GM12878 (cell line): ENCODE measurements at regions not wholly inside any gene's neighbourhood (a gene's known extent, or its start where the extent isn't known, plus 50 kb on each side); places are given as distances from the start of the nearest gene placed in this dataset.

ENCODE experiments used
- ATAC-seq: fragments of 200-7000 bp; cut with Tn5 transposase; 3 replicates; pipeline ENCODE4 v1.9.1; 2020; ENCODE audit warnings: mild to moderate bottlenecking, moderate library complexity
- BruUV-seq: library from RNA; stranded (reverse); fragments of 400-500 nt; replicated peaks from 2 replicates; lab custom pipeline; 2021; lab: Mats Ljungman, UMichigan
- CTCF ChIA-PET: fragments of 300-600 bp; sonication (Branson Sonifier 250); formaldehyde crosslinking; extraction: SDS; loops from one replicate; lab custom pipeline; 2021; ENCODE audit warnings: inconsistent platforms; lab: Yijun Ruan, JAX
- POLR2A ChIA-PET: fragments of 350-600 bp; formaldehyde crosslinking; extraction: SDS; loops from one replicate; lab custom pipeline; 2021; ENCODE audit warnings: inconsistent platforms; lab: Charles Lee
- RAD21 ChIA-PET: fragments of 300-600 bp; sonication (Branson Sonifier 250); formaldehyde crosslinking; loops from one replicate; lab custom pipeline; 2023; ENCODE audit warnings: antibody characterized with exemption; ENCODE audit not compliant: unreplicated experiment; lab: Charles Lee
- SMC1A ChIA-PET: fragments of 300-600 bp; sonication (Branson Sonifier 250); formaldehyde crosslinking; loops from one replicate; lab custom pipeline; 2023; ENCODE audit not compliant: unreplicated experiment, uncharacterized antibody; lab: Charles Lee
- DNase-seq: peaks from one replicate; pipeline ENCODE4 v3.0.0-alpha.2; 2011; ENCODE audit warnings: low read depth, low spot score
- FAIRE-seq: peaks from 3 replicates; lab custom pipeline; 2011; peaks lifted over from hg19 to GRCh38; lab: Jason Lieb, UNC
- H2AFZ ChIP-seq: 2 replicates; pipeline ENCODE4 v1.6.0; 2011; ENCODE audit warnings: low read depth, low read length, control low read depth; ENCODE audit not compliant: control insufficient read depth
- H3K27ac ChIP-seq: 2 replicates; pipeline ENCODE4 v1.5.1; 2011; ENCODE audit warnings: control low read depth; ENCODE audit not compliant: control insufficient read depth, insufficient read depth
- H3K27me3 ChIP-seq, 2 experiments: replicated peaks in 1 of 2; 2 replicates each; pipeline versions ENCODE4 v1.6.0 to v1.6.1; 2011; ENCODE audit warnings: low read length in 1 of 2; ENCODE audit not compliant: control insufficient read depth in 2 of 2, insufficient read depth in 2 of 2
- H3K36me3 ChIP-seq, 2 experiments: 2 replicates each; pipeline ENCODE4 v1.5.1; 2011; ENCODE audit warnings: low read length in 1 of 2; ENCODE audit not compliant: control insufficient read depth in 2 of 2, insufficient read depth in 2 of 2
- H3K4me1 ChIP-seq: 2 replicates; pipeline ENCODE4 v1.6.1; 2011; ENCODE audit warnings: mild to moderate bottlenecking, low read length, moderate library complexity, mixed read lengths; ENCODE audit not compliant: control insufficient read depth, insufficient read depth
- H3K4me2 ChIP-seq: 2 replicates; pipeline ENCODE4 v1.6.0; 2011; ENCODE audit warnings: control low read depth; ENCODE audit not compliant: control insufficient read depth, insufficient read depth
- H3K4me3 ChIP-seq: fragments of 200-600 bp; sonication (generic); 2 replicates; pipeline ENCODE4 v1.5.1; 2016
- H3K79me2 ChIP-seq: 2 replicates; pipeline ENCODE4 v1.6.0; 2011; ENCODE audit warnings: low read length; ENCODE audit not compliant: control insufficient read depth, insufficient read depth
- H3K9ac ChIP-seq: 2 replicates; pipeline ENCODE4 v1.8.0; 2011; ENCODE audit warnings: low read length, control low read depth, mixed read lengths; ENCODE audit not compliant: control insufficient read depth, insufficient read depth
- H3K9me3 ChIP-seq: replicated peaks from 3 replicates; pipeline ENCODE4 v1.5.1; 2011; ENCODE audit warnings: mild to moderate bottlenecking, low read length; ENCODE audit not compliant: control insufficient read depth, insufficient read depth
- H4K20me1 ChIP-seq: 2 replicates; pipeline ENCODE4 v1.6.0; 2011; ENCODE audit not compliant: control insufficient read depth, insufficient read depth
- ATF2 ChIP-seq: IDR thresholded peaks from 2 replicates; pipeline ENCODE4 v1.6.1; 2012; ENCODE audit warnings: low read length, inconsistent platforms
- BCL3 ChIP-seq: IDR thresholded peaks from 2 replicates; pipeline ENCODE4 v1.6.1; 2011; ENCODE audit warnings: borderline replicate concordance, low read depth, mild to moderate bottlenecking, moderate library complexity, low read length; ENCODE audit not compliant: insufficient read depth, poor library complexity, severe bottlenecking
- CBX5 ChIP-seq: sonication (generic); IDR thresholded peaks from 2 replicates; pipeline ENCODE4 v1.6.1; 2016; ENCODE audit warnings: low read depth, moderate library complexity, mild to moderate bottlenecking, inconsistent platforms
- E2F8 ChIP-seq: fragments of 450-650 bp; IDR thresholded peaks from 2 replicates; pipeline ENCODE4 v1.6.1; 2018; ENCODE audit warnings: mild to moderate bottlenecking, low read depth, moderate library complexity; ENCODE audit not compliant: partially characterized antibody
- EZH2 ChIP-seq: IDR thresholded peaks from 2 replicates; pipeline ENCODE4 v1.6.1; 2012; ENCODE audit warnings: low read depth, mild to moderate bottlenecking, control low read depth, inconsistent platforms, low read length, borderline replicate concordance; ENCODE audit not compliant: control insufficient read depth
- FOXM1 ChIP-seq: IDR thresholded peaks from 2 replicates; pipeline ENCODE4 v1.6.1; 2012; ENCODE audit warnings: low read depth, mild to moderate bottlenecking, inconsistent platforms, low read length, moderate library complexity
- HDAC6 ChIP-seq: fragments of 200-600 bp; sonication (generic); IDR thresholded peaks from one replicate; pipeline ENCODE4 v1.8.0; 2017; ENCODE audit warnings: antibody characterized with exemption; ENCODE audit not compliant: unreplicated experiment
- IKZF2 ChIP-seq, 2 experiments: fragments of 450-650 bp; IDR thresholded peaks; 2 replicates each; pipeline ENCODE4 v1.6.1; 2017; ENCODE audit warnings: mild to moderate bottlenecking in 2 of 2, moderate library complexity in 2 of 2
- MEF2B ChIP-seq: fragments of 450-650 bp; IDR thresholded peaks from 2 replicates; pipeline ENCODE4 v1.6.1; 2018; ENCODE audit warnings: mild to moderate bottlenecking, moderate library complexity; ENCODE audit not compliant: partially characterized antibody, poor library complexity, severe bottlenecking
- NRF1 ChIP-seq: conservative IDR thresholded peaks from 2 replicates; pipeline ENCODE4 v1.6.1; 2011; ENCODE audit warnings: mild to moderate bottlenecking, low read depth, low read length, improper control_type of control experiment
- PML ChIP-seq: IDR thresholded peaks from 2 replicates; pipeline ENCODE4 v1.6.1; 2012; ENCODE audit warnings: low read length, inconsistent platforms
- RB1 ChIP-seq: fragments of 450-650 bp; formaldehyde crosslinking; IDR thresholded peaks from 2 replicates; pipeline ENCODE4 v1.6.1; 2017; ENCODE audit warnings: mild to moderate bottlenecking, borderline replicate concordance
- SIX5 ChIP-seq: IDR thresholded peaks from 2 replicates; pipeline ENCODE4 v1.6.1; 2011; ENCODE audit warnings: mild to moderate bottlenecking, low read depth, low read length, moderate library complexity; ENCODE audit not compliant: severe bottlenecking
- SMC3 ChIP-seq: IDR thresholded peaks from 2 replicates; pipeline ENCODE4 v1.6.1; 2011; ENCODE audit warnings: low read length, improper control_type of control experiment, borderline replicate concordance
- SREBF1 ChIP-seq: IDR thresholded peaks from 2 replicates; pipeline ENCODE4 v1.6.1; 2012; ENCODE audit warnings: mild to moderate bottlenecking, low read length
- WGBS: methylation state at CpG from one replicate; pipeline ENCODE4 v1.1.6; 2016; ENCODE audit warnings: low lambda C conversion rate; ENCODE audit not compliant: insufficient replicate concordance, insufficient coverage; ENCODE audit errors: missing lambda C conversion rate; 5-methylcytosine and 5-hydroxymethylcytosine counted together
- in situ Hi-C: fragments of 300-500 bp; cut with MboI; formaldehyde crosslinking; loops from 9 replicates; pipeline ENCODE4 v1.14.3; 2018; ENCODE audit warnings: mixed read lengths
- intact Hi-C: fragments of 100-400 bp; cut with micrococcal nuclease; formaldehyde crosslinking; loops from one replicate; pipeline ENCODE4 v1.14.2; 2022; ENCODE audit not compliant: unreplicated experiment

GRCh38 chr12:67843257-67843656 is 146.0 kb upstream of the IFNG-AS1 start (continued):
- TF ChIP-seq E2F8 = no peak
- TF ChIP-seq SREBF1 = no peak
- TF ChIP-seq RB1 = no peak

DNA sequence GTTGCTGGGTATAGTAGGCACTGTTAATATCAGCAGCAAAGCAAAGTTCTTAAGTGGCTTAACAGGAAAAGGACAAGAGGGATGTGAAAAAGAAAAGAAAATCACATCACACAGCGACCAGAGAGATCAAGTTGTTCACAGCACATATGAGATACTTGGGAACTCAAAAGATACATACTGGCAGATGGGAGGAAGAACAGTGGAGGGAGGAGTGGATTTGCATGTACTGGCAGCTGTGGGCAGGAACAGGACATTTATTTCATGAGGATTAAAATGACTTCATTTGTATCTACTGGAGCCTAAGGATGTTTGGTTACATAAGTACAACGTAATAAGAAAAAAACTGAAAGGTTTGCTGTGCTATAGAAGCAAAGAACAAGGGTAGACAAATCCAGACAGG is 136.5 kb upstream of the IFNG-AS1 start:
- in situ Hi-C loops = no loop called here
- TF ChIP-seq HDAC6 (no peak), MEF2B (no peak), CBX5 (no peak), IKZF2 (IDR thresholded peaks at IDR 0.05) (no peak), SIX5 (no peak), NRF1 (no peak), EZH2 (no peak), SREBF1 (no peak), FOXM1 (no peak), ATF2 (no peak), BCL3 (no peak), RB1 (no peak), SMC3 (no peak), PML (no peak)
- intact Hi-C loops = no loop called here
- H2AFZ ChIP-seq = no peak overlapping the region
- H3K27ac ChIP-seq = no peak overlapping the region
- no peak overlapping the region for H3K9ac ChIP-seq
- POLR2A ChIA-PET = no interaction called here
- H4K20me1 ChIP-seq = no peaks in the 10 kb centered on the region
- H3K79me2 ChIP-seq = no peaks in the 10 kb centered on the region
- CTCF ChIA-PET = interaction anchor here (0.6 kb wide), 1 partner anchor 1479 kb away, joined by 3 read pairs; no protein-coding TSS in a partner anchor
- ATAC-seq (no peak), FAIRE-seq (no peak), DNase-seq (no peak)
- H3K4me3 ChIP-seq = no peak overlapping the region
- WGBS = 18% methylated on average over 2 of the region's 2 CpGs
- H3K36me3 ChIP-seq = no peaks in the 10 kb centered on the region
- H3K9me3 ChIP-seq = no peaks in the 10 kb centered on the region; the same call in 2 of the 3 replicates
- BruUV-seq = no TSS peak
- no peaks in the 10 kb centered on the region for H3K27me3 ChIP-seq
- H3K4me2 ChIP-seq = no peak overlapping the region
- SMC1A ChIA-PET = interaction anchor here (1.2 kb wide), 2 partner anchors 27 to 90 kb away, joined by 3 to 4 read pairs; no protein-coding TSS in a partner anchor
- no peaks in the 10 kb centered on the region for H3K4me1 ChIP-seq
- RAD21 ChIA-PET = no interaction called here
